ENCODE measurements at regions not wholly inside any gene's neighbourhood (a gene's known extent, or its start where the extent isn't known, plus 50 kb on each side); places are given as distances from the start of the nearest gene placed in this dataset.

DNA sequence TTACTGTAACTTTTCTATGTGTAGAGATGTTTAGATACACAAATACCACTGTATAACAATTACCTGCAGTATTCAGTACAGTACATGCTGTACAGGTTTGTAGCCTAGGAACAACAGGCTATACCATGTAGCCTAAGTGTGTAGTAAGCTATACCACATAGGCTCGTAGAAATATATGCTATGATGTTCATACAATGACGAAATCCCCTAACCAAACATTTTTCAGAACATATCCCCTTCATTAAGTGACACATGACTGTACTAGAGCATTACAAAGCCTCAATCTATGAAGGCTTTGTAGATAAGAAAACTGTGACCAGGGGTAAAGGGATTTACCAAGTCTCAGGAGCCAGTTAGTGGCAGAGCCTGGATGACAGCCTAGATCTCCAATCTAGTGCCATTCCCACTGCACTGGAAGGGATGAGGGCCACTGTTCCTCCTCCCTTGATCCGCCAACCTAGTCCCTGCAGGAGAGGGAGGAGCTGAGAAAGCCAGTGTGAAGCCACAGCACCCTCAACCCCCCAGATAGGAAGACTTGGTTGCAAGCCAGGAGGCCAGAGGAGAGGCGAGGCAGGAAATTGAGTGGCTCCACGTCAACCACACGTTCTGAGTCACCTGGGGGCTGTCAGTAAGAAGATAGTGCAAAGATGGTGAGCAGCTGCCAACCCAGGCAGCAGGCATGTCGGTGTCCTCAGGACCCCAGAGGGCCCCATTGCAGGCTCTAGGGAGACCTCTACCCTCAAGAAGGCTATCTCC, 227.7 kb downstream of the BCOR start:
- TF ChIP-seq POLR2AphosphoS5 (IDR thresholded peaks at IDR 0.05): no peak
- TF ChIP-seq POLR2A (IDR thresholded peaks at IDR 0.05): no peak
- TF ChIP-seq, protein P1, sequence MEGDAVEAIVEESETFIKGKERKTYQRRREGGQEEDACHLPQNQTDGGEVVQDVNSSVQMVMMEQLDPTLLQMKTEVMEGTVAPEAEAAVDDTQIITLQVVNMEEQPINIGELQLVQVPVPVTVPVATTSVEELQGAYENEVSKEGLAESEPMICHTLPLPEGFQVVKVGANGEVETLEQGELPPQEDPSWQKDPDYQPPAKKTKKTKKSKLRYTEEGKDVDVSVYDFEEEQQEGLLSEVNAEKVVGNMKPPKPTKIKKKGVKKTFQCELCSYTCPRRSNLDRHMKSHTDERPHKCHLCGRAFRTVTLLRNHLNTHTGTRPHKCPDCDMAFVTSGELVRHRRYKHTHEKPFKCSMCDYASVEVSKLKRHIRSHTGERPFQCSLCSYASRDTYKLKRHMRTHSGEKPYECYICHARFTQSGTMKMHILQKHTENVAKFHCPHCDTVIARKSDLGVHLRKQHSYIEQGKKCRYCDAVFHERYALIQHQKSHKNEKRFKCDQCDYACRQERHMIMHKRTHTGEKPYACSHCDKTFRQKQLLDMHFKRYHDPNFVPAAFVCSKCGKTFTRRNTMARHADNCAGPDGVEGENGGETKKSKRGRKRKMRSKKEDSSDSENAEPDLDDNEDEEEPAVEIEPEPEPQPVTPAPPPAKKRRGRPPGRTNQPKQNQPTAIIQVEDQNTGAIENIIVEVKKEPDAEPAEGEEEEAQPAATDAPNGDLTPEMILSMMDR (IDR thresholded peaks at IDR 0.05): no peak
